GM12878 (cell line): ENCODE measurements at regions not wholly inside any gene's neighbourhood (a gene's known extent, or its start where the extent isn't known, plus 50 kb on each side); places are given as distances from the start of the nearest gene placed in this dataset.

Experiments
- ATAC-seq: fragments of 200-7000 bp; cut with Tn5 transposase; 3 replicates; pipeline ENCODE4 v1.9.1; 2020; ENCODE audit warnings: mild to moderate bottlenecking, moderate library complexity
- BruUV-seq: library from RNA; stranded (reverse); fragments of 400-500 nt; replicated peaks from 2 replicates; lab custom pipeline; 2021; lab: Mats Ljungman, UMichigan
- CTCF ChIA-PET: fragments of 300-600 bp; sonication (Branson Sonifier 250); formaldehyde crosslinking; extraction: SDS; loops from one replicate; lab custom pipeline; 2021; ENCODE audit warnings: inconsistent platforms; lab: Yijun Ruan, JAX
- POLR2A ChIA-PET: fragments of 350-600 bp; formaldehyde crosslinking; extraction: SDS; loops from one replicate; lab custom pipeline; 2021; ENCODE audit warnings: inconsistent platforms; lab: Charles Lee
- RAD21 ChIA-PET: fragments of 300-600 bp; sonication (Branson Sonifier 250); formaldehyde crosslinking; loops from one replicate; lab custom pipeline; 2023; ENCODE audit warnings: antibody characterized with exemption; ENCODE audit not compliant: unreplicated experiment; lab: Charles Lee
- SMC1A ChIA-PET: fragments of 300-600 bp; sonication (Branson Sonifier 250); formaldehyde crosslinking; loops from one replicate; lab custom pipeline; 2023; ENCODE audit not compliant: unreplicated experiment, uncharacterized antibody; lab: Charles Lee
- DNase-seq: peaks from one replicate; pipeline ENCODE4 v3.0.0-alpha.2; 2011; ENCODE audit warnings: low read depth, low spot score
- FAIRE-seq: peaks from 3 replicates; lab custom pipeline; 2011; peaks lifted over from hg19 to GRCh38; lab: Jason Lieb, UNC
- H2AFZ ChIP-seq: 2 replicates; pipeline ENCODE4 v1.6.0; 2011; ENCODE audit warnings: low read depth, low read length, control low read depth; ENCODE audit not compliant: control insufficient read depth
- H3K27ac ChIP-seq: 2 replicates; pipeline ENCODE4 v1.5.1; 2011; ENCODE audit warnings: control low read depth; ENCODE audit not compliant: control insufficient read depth, insufficient read depth
- H3K27me3 ChIP-seq, 2 experiments: replicated peaks in 1 of 2; 2 replicates each; pipeline versions ENCODE4 v1.6.0 to v1.6.1; 2011; ENCODE audit warnings: low read length in 1 of 2; ENCODE audit not compliant: control insufficient read depth in 2 of 2, insufficient read depth in 2 of 2
- H3K36me3 ChIP-seq, 2 experiments: 2 replicates each; pipeline ENCODE4 v1.5.1; 2011; ENCODE audit warnings: low read length in 1 of 2; ENCODE audit not compliant: control insufficient read depth in 2 of 2, insufficient read depth in 2 of 2
- H3K4me1 ChIP-seq: 2 replicates; pipeline ENCODE4 v1.6.1; 2011; ENCODE audit warnings: mild to moderate bottlenecking, low read length, moderate library complexity, mixed read lengths; ENCODE audit not compliant: control insufficient read depth, insufficient read depth
- H3K4me2 ChIP-seq: 2 replicates; pipeline ENCODE4 v1.6.0; 2011; ENCODE audit warnings: control low read depth; ENCODE audit not compliant: control insufficient read depth, insufficient read depth
- H3K4me3 ChIP-seq: fragments of 200-600 bp; sonication (generic); 2 replicates; pipeline ENCODE4 v1.5.1; 2016
- H3K79me2 ChIP-seq: 2 replicates; pipeline ENCODE4 v1.6.0; 2011; ENCODE audit warnings: low read length; ENCODE audit not compliant: control insufficient read depth, insufficient read depth
- H3K9ac ChIP-seq: 2 replicates; pipeline ENCODE4 v1.8.0; 2011; ENCODE audit warnings: low read length, control low read depth, mixed read lengths; ENCODE audit not compliant: control insufficient read depth, insufficient read depth
- H3K9me3 ChIP-seq: replicated peaks from 3 replicates; pipeline ENCODE4 v1.5.1; 2011; ENCODE audit warnings: mild to moderate bottlenecking, low read length; ENCODE audit not compliant: control insufficient read depth, insufficient read depth
- H4K20me1 ChIP-seq: 2 replicates; pipeline ENCODE4 v1.6.0; 2011; ENCODE audit not compliant: control insufficient read depth, insufficient read depth
- EED ChIP-seq: sonication (generic); IDR thresholded peaks from 2 replicates; pipeline ENCODE4 v1.6.1; 2016; ENCODE audit warnings: antibody characterized with exemption, low read depth
- TARDBP ChIP-seq: IDR thresholded peaks from 2 replicates; pipeline ENCODE4 v1.6.1; 2016; ENCODE audit warnings: borderline replicate concordance
- WGBS: methylation state at CpG from one replicate; pipeline ENCODE4 v1.1.6; 2016; ENCODE audit warnings: low lambda C conversion rate; ENCODE audit not compliant: insufficient replicate concordance, insufficient coverage; ENCODE audit errors: missing lambda C conversion rate; 5-methylcytosine and 5-hydroxymethylcytosine counted together
- in situ Hi-C: fragments of 300-500 bp; cut with MboI; formaldehyde crosslinking; loops from 9 replicates; pipeline ENCODE4 v1.14.3; 2018; ENCODE audit warnings: mixed read lengths
- intact Hi-C: fragments of 100-400 bp; cut with micrococcal nuclease; formaldehyde crosslinking; loops from one replicate; pipeline ENCODE4 v1.14.2; 2022; ENCODE audit not compliant: unreplicated experiment
- TF ChIP-seq, protein P1 (sequence below): fragments of 450-650 bp; IDR thresholded peaks from 2 replicates; pipeline ENCODE4 v1.6.1; 2016; ENCODE audit warnings: mild to moderate bottlenecking, moderate library complexity, borderline replicate concordance

DNA sequence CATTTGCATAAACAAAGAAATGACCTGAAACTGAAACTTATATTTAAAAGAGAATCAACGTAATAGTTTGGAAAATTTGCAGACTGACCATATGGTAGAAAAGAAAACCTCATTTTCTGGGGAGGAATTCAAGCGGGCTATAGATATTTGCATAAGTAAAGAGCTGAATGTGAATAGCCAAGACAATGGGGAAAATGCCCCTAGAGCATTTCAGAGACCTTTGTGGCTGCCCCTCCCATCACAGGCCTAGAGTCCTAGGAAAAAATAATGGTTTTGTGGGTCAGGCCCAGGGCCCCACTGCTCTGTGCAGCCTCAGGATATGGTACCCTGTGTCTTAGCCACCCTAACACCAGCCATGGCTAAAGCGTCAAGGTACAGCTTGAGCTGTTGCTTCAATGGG is 480.6 kb upstream of the MBL2 start:
- Histone ChIP-seq H3K27me3 (no peaks in the 10 kb centered on the region), H3K4me1 (no peaks in the 10 kb centered on the region), H3K4me2 (no peak overlapping the region), H3K4me3 (no peak overlapping the region), H3K27ac (no peak overlapping the region), H3K79me2 (no peaks in the 10 kb centered on the region), H3K36me3 (no peaks in the 10 kb centered on the region)
- in situ Hi-C loops (no loop called here), intact Hi-C loops (no loop called here)
- ChIA-PET CTCF (no interaction called here), SMC1A (no interaction called here), POLR2A (no interaction called here)
- no TSS peak for BruUV-seq
- FAIRE-seq: no peak
- no peak for DNase-seq
- no peak for TF ChIP-seq TARDBP
- TF ChIP-seq, all 136 proteins: peak for 0
- Histone ChIP-seq H4K20me1 (no peaks in the 10 kb centered on the region), H3K9me3 (no peaks in the 10 kb centered on the region; the same call in 2 of the 3 replicates), H2AFZ (no peak overlapping the region), H3K9ac (no peak overlapping the region)
- WGBS: 12% methylated on average over 3 of the region's 3 CpGs
- RAD21 ChIA-PET: no interaction called here
- ATAC-seq: no peak

DNA sequence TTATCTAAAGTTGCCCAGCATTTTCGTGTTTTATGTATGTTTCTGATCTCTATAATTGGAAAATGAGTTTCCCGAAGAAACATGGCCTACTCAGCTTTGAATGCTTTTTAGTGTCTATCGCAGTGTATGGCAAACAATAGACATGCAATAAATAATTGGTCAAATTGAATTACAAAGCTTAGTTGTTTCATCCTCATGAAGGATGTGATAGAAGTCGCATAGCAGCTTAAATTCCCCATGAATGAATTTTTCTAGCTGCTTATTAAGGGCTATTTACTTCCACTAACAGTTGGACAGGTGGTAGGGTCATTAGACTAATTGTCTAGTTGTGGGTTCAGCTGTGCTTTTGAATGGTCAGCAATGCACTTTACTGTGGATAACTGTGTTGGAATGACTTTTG is 467.3 kb upstream of the MBL2 start:
- ATAC-seq (no peak), FAIRE-seq (no peak), DNase-seq (no peak)
- SMC1A ChIA-PET: no interaction called here
- intact Hi-C loops (no loop called here), in situ Hi-C loops (no loop called here)
- no TSS peak for BruUV-seq
- Histone ChIP-seq H3K36me3 (no peaks in the 10 kb centered on the region), H2AFZ (no peak overlapping the region), H3K79me2 (no peaks in the 10 kb centered on the region), H3K27ac (no peak overlapping the region), H3K4me1 (no peaks in the 10 kb centered on the region), H3K9me3 (no peaks in the 10 kb centered on the region), H3K4me3 (no peak overlapping the region), H4K20me1 (no peaks in the 10 kb centered on the region), H3K4me2 (no peak overlapping the region), H3K9ac (no peak overlapping the region), H3K27me3 (no peaks in the 10 kb centered on the region)
- CTCF ChIA-PET: interaction anchor here (1.0 kb wide), 1 partner anchor 17 kb away, joined by 3 read pairs; no protein-coding TSS in a partner anchor
- RAD21 ChIA-PET: interaction anchor here (0.9 kb wide), 1 partner anchor 30 kb away, joined by 3 read pairs; no protein-coding TSS in a partner anchor
- WGBS: 23% methylated on average over 4 of the region's 4 CpGs
- no peak for TF ChIP-seq EED
- TF ChIP-seq, protein P1, sequence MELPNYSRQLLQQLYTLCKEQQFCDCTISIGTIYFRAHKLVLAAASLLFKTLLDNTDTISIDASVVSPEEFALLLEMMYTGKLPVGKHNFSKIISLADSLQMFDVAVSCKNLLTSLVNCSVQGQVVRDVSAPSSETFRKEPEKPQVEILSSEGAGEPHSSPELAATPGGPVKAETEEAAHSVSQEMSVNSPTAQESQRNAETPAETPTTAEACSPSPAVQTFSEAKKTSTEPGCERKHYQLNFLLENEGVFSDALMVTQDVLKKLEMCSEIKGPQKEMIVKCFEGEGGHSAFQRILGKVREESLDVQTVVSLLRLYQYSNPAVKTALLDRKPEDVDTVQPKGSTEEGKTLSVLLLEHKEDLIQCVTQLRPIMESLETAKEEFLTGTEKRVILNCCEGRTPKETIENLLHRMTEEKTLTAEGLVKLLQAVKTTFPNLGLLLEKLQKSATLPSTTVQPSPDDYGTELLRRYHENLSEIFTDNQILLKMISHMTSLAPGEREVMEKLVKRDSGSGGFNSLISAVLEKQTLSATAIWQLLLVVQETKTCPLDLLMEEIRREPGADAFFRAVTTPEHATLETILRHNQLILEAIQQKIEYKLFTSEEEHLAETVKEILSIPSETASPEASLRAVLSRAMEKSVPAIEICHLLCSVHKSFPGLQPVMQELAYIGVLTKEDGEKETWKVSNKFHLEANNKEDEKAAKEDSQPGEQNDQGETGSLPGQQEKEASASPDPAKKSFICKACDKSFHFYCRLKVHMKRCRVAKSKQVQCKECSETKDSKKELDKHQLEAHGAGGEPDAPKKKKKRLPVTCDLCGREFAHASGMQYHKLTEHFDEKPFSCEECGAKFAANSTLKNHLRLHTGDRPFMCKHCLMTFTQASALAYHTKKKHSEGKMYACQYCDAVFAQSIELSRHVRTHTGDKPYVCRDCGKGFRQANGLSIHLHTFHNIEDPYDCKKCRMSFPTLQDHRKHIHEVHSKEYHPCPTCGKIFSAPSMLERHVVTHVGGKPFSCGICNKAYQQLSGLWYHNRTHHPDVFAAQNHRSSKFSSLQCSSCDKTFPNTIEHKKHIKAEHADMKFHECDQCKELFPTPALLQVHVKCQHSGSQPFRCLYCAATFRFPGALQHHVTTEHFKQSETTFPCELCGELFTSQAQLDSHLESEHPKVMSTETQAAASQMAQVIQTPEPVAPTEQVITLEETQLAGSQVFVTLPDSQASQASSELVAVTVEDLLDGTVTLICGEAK: no peak
- POLR2A ChIA-PET: no interaction called here
